Chondrocyte (in vitro differentiated cells): ENCODE measurements at regions not wholly inside any gene's neighbourhood (a gene's known extent, or its start where the extent isn't known, plus 50 kb on each side); places are given as distances from the start of the nearest gene placed in this dataset.

Experiments
- DNase-seq: peaks from one replicate; pipeline ENCODE4 v3.0.0; 2021; ENCODE audit warnings: mixed read lengths, low spot score
- H3K27ac Mint-ChIP-seq: one replicate; pipeline ENCODE4 v1.8.0; 2021; ENCODE audit warnings: mild to moderate bottlenecking, moderate library complexity, mixed read lengths; ENCODE audit not compliant: unreplicated experiment
- H3K27me3 Mint-ChIP-seq: 2 replicates; pipeline ENCODE4 v1.8.0; 2021; ENCODE audit warnings: low read depth, mixed read lengths
- H3K36me3 Mint-ChIP-seq: 2 replicates; pipeline ENCODE4 v1.8.0; 2021; ENCODE audit warnings: low read depth, mixed read lengths
- H3K4me1 Mint-ChIP-seq: 2 replicates; pipeline ENCODE4 v1.8.0; 2021; ENCODE audit warnings: low read depth, mild to moderate bottlenecking, mixed read lengths
- H3K4me3 Mint-ChIP-seq: one replicate; pipeline ENCODE4 v1.8.0; 2021; ENCODE audit warnings: mild to moderate bottlenecking, moderate library complexity, mixed read lengths; ENCODE audit not compliant: unreplicated experiment
- H3K9me3 Mint-ChIP-seq: 2 replicates; pipeline ENCODE4 v1.8.0; 2021; ENCODE audit warnings: low read depth, mixed read lengths
- CTCF ChIP-seq: fragments of 200-600 bp; sonication (generic); IDR thresholded peaks from 2 replicates; pipeline ENCODE4 v1.5.0; 2021; ENCODE audit warnings: antibody characterized with exemption, mild to moderate bottlenecking, moderate library complexity

DNA sequence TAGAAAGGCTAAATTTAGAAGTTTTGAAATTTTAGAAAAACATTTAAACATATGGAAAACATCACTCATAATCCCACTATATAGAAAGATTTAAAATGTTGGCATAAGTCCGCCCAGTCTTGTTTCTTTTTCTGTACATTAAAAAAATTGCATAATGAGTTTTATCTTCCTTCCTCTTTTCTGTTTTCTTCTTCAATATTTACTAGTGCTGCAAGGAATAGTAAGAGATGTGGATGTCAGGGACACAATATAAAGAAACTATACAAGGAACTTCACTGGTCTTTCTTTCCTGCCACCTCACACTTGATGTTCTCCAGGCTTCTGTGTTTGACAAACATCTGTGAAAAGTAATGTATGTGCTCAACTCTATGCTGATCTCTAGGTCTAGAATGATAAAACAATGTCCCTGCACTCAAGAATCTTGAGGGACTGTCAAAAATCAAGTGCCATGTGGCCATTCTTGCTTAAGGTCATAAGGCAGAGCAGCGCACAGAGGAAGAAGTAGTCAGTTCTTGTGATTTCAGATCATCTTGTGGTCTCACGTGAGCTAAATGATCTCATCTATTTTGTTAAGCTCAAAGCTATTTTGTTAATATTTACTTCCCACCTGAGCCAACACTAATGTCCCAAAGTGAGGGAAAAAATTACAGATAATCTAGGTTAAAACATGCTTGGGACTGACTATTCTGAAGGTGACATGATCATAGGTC lies 186.9 kb upstream of the OBI1 start:
- H3K27ac Mint-ChIP-seq = no peak overlapping the region
- no peak overlapping the region for H3K4me3 Mint-ChIP-seq
- no peak for TF ChIP-seq CTCF
- H3K9me3 Mint-ChIP-seq = peaks cover 2% of the 10 kb centered on the region
- no peaks in the 10 kb centered on the region for H3K4me1 Mint-ChIP-seq
- no peaks in the 10 kb centered on the region for H3K36me3 Mint-ChIP-seq
- DNase-seq = no peak
- no peaks in the 10 kb centered on the region for H3K27me3 Mint-ChIP-seq

GRCh38 chr13:78844106-78844505 lies 185.2 kb upstream of the OBI1 start:
- H3K27me3 Mint-ChIP-seq = no peaks in the 10 kb centered on the region
- no peaks in the 10 kb centered on the region for H3K36me3 Mint-ChIP-seq
- H3K9me3 Mint-ChIP-seq = peaks cover 2% of the 10 kb centered on the region
- no peak overlapping the region for H3K4me3 Mint-ChIP-seq
- no peak for DNase-seq
- no peaks in the 10 kb centered on the region for H3K4me1 Mint-ChIP-seq
- H3K27ac Mint-ChIP-seq = no peak overlapping the region
- TF ChIP-seq CTCF = no peak

GRCh38 chr13:78841358-78841963 lies 182.5 kb upstream of the OBI1 start:
- no peak for TF ChIP-seq CTCF
- no peak for DNase-seq
- Mint-ChIP-seq H3K36me3 (no peaks in the 10 kb centered on the region), H3K9me3 (peaks cover 2% of the 10 kb centered on the region), H3K27me3 (no peaks in the 10 kb centered on the region), H3K4me3 (no peak overlapping the region), H3K27ac (no peak overlapping the region), H3K4me1 (no peaks in the 10 kb centered on the region)

GRCh38 chr13:78836238-78836784 lies 177.4 kb upstream of the OBI1 start:
- TF ChIP-seq CTCF = no peak
- Mint-ChIP-seq H3K9me3 (peaks cover 2% of the 10 kb centered on the region), H3K36me3 (no peaks in the 10 kb centered on the region), H3K4me1 (no peaks in the 10 kb centered on the region), H3K27ac (no peak overlapping the region), H3K27me3 (no peaks in the 10 kb centered on the region), H3K4me3 (no peak overlapping the region)
- no peak for DNase-seq

GRCh38 chr13:78832461-78832860 lies 173.5 kb upstream of the OBI1 start:
- DNase-seq = no peak
- Mint-ChIP-seq H3K9me3 (no peaks in the 10 kb centered on the region), H3K27ac (no peak overlapping the region), H3K4me1 (no peaks in the 10 kb centered on the region), H3K4me3 (no peak overlapping the region), H3K36me3 (no peaks in the 10 kb centered on the region), H3K27me3 (peaks cover 2% of the 10 kb centered on the region)
- TF ChIP-seq CTCF = no peak
